ENCODE measurements at regions not wholly inside any gene's neighbourhood (a gene's known extent, or its start where the extent isn't known, plus 50 kb on each side); places are given as distances from the start of the nearest gene placed in this dataset.

DNA sequence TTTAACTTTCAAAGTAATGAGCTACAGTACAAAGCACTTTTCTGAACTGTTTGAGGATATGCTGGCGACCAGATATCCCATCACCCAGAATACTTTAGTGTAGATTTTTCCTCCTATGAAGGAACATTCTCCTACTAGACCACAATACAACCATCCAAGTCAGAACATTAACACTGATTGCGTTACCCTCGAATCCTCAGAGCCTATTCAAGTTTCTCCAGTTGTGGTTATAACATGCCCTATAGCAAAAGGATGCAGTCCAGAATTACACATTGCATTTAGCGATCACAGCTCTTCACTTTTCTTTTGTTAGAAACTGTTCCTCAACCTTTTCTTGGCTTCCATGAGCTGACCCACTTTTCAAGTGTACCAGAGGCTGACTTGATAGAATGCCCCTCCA lies 87.4 kb upstream of the SOX4 start:
- H3K4me3 Mint-ChIP-seq, result no peak overlapping the region
- no peak overlapping the region for H3K27ac Mint-ChIP-seq
- no peak for DNase-seq
- no peaks in the 10 kb centered on the region for H3K4me1 Mint-ChIP-seq
- no peaks in the 10 kb centered on the region for H3K36me3 Mint-ChIP-seq (ENCODE audit: low read depth)
- no peaks in the 10 kb centered on the region for H3K27me3 Mint-ChIP-seq
- ATAC-seq, result no peak
- H3K9me3 Mint-ChIP-seq, result no peaks in the 10 kb centered on the region

DNA sequence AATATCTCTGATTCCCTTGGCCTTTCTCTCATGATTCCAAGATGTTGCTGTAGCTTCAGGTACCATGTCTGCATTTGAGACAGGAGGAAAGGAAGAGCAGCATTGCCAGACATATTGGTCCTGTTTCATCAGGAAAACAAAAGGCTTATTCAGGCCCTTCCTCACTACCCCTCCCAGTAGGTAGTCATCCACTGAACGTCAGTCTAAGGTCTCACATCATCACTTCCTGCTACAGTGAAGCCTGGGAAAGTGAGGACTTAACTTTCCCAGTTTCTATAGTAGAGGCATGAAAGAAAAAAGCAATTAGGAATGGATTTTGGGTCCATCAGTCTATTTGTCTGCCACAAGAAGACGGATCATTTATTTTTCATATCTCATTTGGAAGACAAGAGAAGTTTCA lies 85.7 kb upstream of the SOX4 start:
- H3K9me3 Mint-ChIP-seq, result no peaks in the 10 kb centered on the region
- ATAC-seq, result no peak

DNA sequence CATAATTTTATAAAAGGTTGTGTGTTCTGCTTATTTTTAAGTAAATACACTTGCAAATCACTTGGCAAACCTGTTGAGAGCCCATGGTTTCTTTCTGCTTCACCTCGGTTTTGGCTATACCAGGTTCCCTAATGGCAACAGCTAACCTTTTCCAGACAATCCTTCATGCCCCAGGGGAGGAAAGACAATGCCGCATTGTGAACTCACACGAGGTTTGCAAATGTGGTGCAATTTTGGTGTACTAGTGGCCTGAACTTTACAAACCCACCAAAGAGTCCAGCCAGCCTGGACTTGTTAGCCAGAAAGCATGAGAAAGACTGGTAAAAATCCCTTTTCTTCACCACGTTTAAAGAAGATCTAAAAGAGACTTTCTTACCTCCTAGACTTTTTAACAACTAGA lies 84.8 kb upstream of the SOX4 start:
- Mint-ChIP-seq H3K4me1 (no peaks in the 10 kb centered on the region), H3K9me3 (no peaks in the 10 kb centered on the region), H3K4me3 (no peak overlapping the region), H3K27ac (no peak overlapping the region), H3K27me3 (peaks cover 8% of the 10 kb centered on the region), H3K36me3 (ENCODE audit: low read depth) (no peaks in the 10 kb centered on the region)
- ATAC-seq, result no peak
- no peak for DNase-seq

More for the DNA sequence above, 85.7 kb upstream of the SOX4 start:
- Mint-ChIP-seq H3K4me1 (no peaks in the 10 kb centered on the region), H3K4me3 (no peak overlapping the region), H3K36me3 (ENCODE audit: low read depth) (no peaks in the 10 kb centered on the region), H3K27me3 (peaks cover 5% of the 10 kb centered on the region), H3K27ac (no peak overlapping the region)
- no peak for DNase-seq

DNA sequence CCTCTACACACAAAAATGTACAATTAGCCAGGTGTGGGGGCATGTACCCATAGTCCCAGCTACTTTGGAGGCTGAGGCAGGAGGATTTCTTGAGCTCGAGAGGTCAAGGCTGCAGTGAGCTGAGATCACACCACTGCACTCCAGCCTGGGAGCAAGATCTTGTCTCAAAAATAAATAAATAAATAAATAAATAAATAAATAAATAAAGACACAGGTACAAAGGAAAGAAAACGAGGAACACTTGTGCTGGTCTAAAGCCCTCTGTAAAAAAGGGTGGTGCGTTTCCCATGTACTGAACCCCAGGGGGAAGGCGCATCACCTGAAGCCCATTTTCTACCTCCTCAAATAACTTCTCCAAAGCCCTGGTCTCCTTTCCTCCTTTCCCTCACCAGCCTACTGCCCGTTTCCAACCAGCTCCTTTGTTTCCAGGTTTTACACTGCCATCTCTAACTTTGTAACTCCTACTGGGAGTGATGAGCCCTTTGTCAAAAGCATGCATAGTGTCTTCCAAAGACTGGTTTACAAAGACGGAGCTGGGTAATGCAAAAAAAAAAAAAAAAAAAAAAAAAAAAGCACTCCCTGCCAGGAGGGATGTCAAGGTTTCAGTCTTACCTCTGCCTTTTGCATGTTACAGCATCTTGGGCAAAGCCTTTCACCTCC lies 81.5 kb upstream of the SOX4 start:
- Mint-ChIP-seq H3K27me3 (peaks cover 8% of the 10 kb centered on the region), H3K27ac (no peak overlapping the region), H3K9me3 (no peaks in the 10 kb centered on the region), H3K36me3 (ENCODE audit: low read depth) (no peaks in the 10 kb centered on the region), H3K4me3 (no peak overlapping the region), H3K4me1 (no peaks in the 10 kb centered on the region)
- ATAC-seq, result no peak
- no peak for DNase-seq

DNA sequence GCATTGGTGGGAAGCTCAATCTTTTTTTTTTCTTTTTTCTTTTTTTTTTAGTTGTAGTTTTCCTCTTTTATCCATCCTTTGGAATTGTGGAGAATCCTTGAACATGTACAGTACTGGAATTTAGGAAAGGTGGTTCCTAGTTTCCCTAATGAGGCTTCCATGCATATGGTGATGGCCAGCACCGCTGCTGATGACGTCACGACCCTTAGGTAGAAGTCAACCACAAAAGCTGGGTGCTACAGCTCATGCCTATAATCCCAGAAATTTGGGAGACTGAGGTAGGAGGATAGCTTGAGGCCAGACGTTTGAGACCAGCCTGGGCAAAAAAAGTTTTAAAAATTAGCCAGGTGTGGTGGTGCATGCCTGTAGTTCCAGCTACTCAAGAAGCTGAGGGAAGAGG lies 79.3 kb upstream of the SOX4 start:
- Mint-ChIP-seq H3K27me3 (peaks cover 10% of the 10 kb centered on the region), H3K4me1 (no peaks in the 10 kb centered on the region), H3K27ac (no peak overlapping the region), H3K36me3 (ENCODE audit: low read depth) (no peaks in the 10 kb centered on the region), H3K9me3 (no peaks in the 10 kb centered on the region), H3K4me3 (no peak overlapping the region)
- DNase-seq (no peak), ATAC-seq (no peak)

DNA sequence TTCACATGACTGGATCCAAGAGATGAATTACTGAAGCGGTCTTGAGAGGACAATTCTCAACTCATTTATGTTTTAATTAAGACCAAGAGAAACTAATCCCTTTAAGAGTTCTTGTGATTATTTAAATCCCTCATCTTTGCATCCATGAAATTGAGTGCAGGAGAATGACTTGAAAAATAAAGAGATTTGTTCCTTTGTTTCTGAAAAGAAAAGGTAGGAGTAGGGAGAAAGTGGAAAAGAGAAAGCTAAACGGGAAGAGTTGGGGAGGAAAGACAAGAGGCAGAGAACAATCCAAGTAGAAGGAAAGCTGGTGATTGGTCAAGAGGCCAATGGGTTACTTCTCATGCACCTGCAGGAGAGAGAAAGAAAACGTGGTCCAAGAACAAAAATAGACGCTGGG lies 75.2 kb upstream of the SOX4 start:
- Mint-ChIP-seq H3K27me3 (peaks cover 2% of the 10 kb centered on the region), H3K4me3 (no peak overlapping the region), H3K36me3 (ENCODE audit: low read depth) (no peaks in the 10 kb centered on the region), H3K9me3 (no peaks in the 10 kb centered on the region), H3K27ac (no peak overlapping the region), H3K4me1 (no peaks in the 10 kb centered on the region)
- ATAC-seq, result no peak
- DNase-seq, result no peak

DNA sequence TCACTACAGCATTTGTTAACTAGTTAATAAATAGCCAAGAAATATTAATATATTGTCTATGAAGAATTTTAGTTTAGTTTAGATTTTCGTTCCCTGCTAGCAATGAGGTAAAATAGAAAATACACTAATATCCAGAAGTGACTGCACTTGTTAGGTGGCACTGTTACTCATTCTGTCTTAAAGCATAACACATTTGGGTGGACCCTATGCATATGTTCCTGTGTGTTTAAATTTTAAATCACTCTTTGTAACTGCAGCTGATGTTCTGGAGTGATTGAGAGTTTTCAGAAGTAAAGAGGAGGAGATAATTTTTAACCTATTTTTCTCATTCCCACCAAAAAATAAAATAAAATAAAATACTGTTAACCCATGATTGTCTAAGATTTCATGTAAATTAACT lies 73.9 kb upstream of the SOX4 start:
- Mint-ChIP-seq H3K4me3 (no peak overlapping the region), H3K27ac (no peak overlapping the region), H3K4me1 (no peaks in the 10 kb centered on the region), H3K9me3 (no peaks in the 10 kb centered on the region), H3K27me3 (peaks cover 2% of the 10 kb centered on the region), H3K36me3 (ENCODE audit: low read depth) (no peaks in the 10 kb centered on the region)
- no peak for ATAC-seq
- DNase-seq, result no peak

DNA sequence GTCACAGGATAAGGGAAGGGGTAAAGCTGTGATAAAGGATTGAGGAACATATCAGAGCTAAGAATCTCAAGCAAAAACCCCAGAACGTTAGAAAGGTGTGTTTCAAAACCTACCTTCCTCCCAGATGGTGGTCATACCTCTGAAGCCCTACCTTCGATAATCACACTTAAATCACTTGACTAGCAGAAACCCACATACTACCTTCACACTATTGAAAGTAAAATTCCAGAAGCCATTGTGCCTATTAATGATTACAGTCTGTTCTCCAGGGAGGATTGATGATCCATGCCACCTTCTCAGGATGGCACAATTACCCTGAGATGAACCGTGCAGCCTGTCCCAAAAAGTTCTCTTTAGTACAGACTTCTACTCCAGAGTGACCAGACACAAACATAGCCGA lies 72.3 kb upstream of the SOX4 start:
- H3K36me3 Mint-ChIP-seq (ENCODE audit: low read depth), result no peaks in the 10 kb centered on the region
- H3K4me3 Mint-ChIP-seq, result no peak overlapping the region
- H3K27me3 Mint-ChIP-seq, result peaks cover 2% of the 10 kb centered on the region
- H3K27ac Mint-ChIP-seq, result no peak overlapping the region
- DNase-seq, result no peak
- no peaks in the 10 kb centered on the region for H3K9me3 Mint-ChIP-seq
- no peaks in the 10 kb centered on the region for H3K4me1 Mint-ChIP-seq
- ATAC-seq, result no peak

DNA sequence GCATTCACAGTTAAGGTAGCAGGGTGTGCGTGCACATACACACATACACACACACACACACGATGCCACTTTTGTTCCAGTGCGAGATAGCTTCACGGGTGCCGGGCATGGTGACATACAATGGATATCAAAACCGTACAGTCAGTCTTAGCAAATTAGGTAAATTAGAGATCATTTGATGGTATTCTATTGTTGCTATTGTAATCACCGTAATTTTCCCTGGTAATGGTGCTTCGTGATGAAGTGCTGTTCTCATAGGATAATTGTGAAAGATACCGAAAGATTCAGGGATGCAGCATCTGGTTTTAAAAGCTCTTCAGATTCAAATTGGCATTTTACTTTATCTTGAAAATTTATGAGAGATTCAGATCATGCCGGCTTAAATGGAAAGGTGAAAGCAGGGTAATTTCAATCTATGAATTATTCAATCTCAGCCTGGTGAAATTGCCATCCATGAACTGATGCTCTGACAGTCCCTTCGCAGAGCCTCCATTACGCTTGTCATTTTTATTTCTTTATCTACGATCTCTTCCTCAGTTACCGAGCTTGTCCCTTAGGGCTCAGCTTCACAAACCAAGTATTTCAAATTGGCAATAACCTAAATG lies 71.3 kb upstream of the SOX4 start:
- H3K36me3 Mint-ChIP-seq (ENCODE audit: low read depth), result no peaks in the 10 kb centered on the region

DNA sequence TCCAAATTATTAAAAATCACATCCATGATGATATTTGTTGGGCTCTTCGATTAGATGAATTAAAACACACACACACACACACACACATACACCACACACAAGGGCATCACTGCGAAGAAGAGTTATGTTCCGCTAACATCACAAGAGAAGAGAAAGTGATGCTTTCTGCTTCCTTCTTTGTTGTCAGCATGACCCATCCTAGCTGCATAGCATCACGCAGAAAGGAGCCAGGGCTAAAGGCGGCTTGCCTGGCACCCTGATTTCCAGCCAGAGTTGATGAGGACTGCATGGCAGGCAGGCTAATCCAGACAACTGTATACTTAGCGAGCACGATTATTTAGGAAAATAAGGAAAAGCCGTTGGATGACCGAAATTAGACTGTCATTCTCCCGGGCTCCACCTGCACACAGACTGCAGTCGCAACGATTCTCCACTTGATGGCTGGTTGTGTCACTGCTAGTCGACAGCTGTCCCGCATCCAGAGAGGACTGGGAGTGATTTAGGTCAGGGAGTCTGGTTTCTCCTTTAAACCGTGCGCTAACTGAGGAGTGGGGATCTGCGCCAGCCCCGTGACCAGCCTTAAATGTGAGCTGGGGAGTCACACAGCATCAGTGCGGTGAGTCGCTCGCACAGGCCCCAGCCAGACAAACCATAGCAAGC lies 70.6 kb upstream of the SOX4 start:
- DNase-seq (no peak), ATAC-seq (no peak)
- Mint-ChIP-seq H3K9me3 (no peaks in the 10 kb centered on the region), H3K27me3 (peaks cover 2% of the 10 kb centered on the region), H3K36me3 (ENCODE audit: low read depth) (no peaks in the 10 kb centered on the region), H3K4me1 (no peaks in the 10 kb centered on the region), H3K27ac (no peak overlapping the region), H3K4me3 (no peak overlapping the region)

More for the DNA sequence above, 71.3 kb upstream of the SOX4 start:
- no peaks in the 10 kb centered on the region for H3K4me1 Mint-ChIP-seq
- no peaks in the 10 kb centered on the region for H3K9me3 Mint-ChIP-seq
- no peak overlapping the region for H3K27ac Mint-ChIP-seq
- no peak for DNase-seq
- H3K4me3 Mint-ChIP-seq, result no peak overlapping the region
- no peak for ATAC-seq
- peaks cover 2% of the 10 kb centered on the region for H3K27me3 Mint-ChIP-seq

DNA sequence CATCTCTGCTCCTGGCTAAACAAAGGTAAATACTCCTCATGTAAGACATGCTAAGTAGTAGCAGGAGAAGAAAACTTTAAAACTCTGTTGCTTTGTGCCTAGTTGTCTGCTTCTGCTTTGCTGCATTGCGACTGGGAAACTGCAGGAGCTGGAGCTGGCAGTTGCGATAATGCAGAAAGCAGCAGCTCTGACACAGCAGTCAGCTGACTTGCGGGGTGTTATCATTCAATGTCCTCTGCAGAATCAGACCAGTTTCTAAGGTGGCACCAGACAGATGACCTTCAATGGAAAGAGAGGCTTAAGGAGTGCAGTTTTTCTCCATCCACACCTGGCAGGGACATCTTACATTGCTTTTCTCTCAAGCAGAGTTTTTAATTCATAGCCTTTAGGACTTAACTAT lies 69.9 kb upstream of the SOX4 start:
- Mint-ChIP-seq H3K36me3 (ENCODE audit: low read depth) (no peaks in the 10 kb centered on the region), H3K4me3 (no peak overlapping the region), H3K27ac (no peak overlapping the region), H3K27me3 (no peaks in the 10 kb centered on the region), H3K9me3 (no peaks in the 10 kb centered on the region), H3K4me1 (no peaks in the 10 kb centered on the region)
- DNase-seq, result no peak
- ATAC-seq, result no peak

DNA sequence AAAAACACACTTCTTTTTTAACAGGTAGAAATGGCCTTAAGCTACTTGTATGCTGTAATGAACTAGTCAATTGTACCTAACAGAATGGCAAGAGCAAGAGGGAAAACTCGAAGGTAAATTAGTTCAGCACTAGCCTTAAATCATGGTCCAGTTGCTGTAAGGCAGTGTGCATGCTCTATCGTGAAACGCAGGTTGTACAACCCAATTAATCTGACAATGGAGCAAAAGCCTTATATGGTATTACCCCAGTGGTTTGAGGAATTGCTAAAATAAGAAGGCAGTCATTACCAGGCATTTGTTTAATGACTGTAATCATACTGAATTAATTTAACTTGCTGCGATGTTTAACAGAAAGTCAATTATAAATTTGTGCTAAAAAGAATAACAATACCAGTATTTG lies 69.3 kb upstream of the SOX4 start:
- Mint-ChIP-seq H3K4me1 (no peaks in the 10 kb centered on the region), H3K27me3 (no peaks in the 10 kb centered on the region), H3K4me3 (no peak overlapping the region), H3K36me3 (ENCODE audit: low read depth) (no peaks in the 10 kb centered on the region), H3K9me3 (no peaks in the 10 kb centered on the region), H3K27ac (no peak overlapping the region)
- ATAC-seq (no peak), DNase-seq (no peak)

DNA sequence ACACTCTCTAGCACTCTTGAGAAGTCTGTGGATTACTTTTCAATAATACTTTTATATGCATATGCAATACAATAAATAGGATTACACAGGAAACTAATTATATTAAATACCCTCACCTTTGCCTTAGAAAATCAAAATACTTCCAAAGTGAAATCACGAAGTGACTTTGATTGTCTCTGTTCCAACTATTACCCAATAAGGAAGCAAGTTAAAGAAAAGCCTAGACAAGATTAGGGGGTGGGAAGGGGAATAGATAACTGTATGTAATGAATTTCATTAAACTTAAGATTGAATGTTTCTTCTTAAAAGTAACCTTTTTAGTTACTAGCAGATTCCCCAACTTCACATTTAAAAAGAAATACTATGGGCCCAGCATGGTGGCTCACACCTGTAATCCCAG lies 66.6 kb upstream of the SOX4 start:
- H3K27ac Mint-ChIP-seq, result no peak overlapping the region
- H3K4me1 Mint-ChIP-seq, result no peaks in the 10 kb centered on the region

DNA sequence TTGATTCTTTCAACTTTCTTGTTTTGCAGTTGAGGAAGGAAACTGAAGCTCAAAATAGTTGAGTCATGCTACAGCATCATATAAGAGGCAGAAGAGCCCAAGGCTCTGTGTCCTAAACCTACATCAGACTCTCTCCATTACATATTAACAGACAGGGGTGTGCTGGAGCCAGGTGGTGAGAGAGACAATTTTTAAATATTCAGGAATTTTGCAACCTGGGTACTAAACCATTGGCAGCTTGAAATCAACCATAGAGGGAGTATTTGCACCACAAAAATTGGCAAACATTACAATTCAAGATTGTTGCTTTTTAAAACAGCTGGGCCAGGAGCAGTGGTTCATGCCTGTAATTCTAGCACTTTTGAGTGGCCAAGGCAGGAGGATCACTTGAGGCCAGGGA lies 65.8 kb upstream of the SOX4 start:
- no peak overlapping the region for H3K4me3 Mint-ChIP-seq
- H3K27ac Mint-ChIP-seq, result no peak overlapping the region
- no peak for ATAC-seq
- DNase-seq, result no peak
- H3K27me3 Mint-ChIP-seq, result peaks cover 2% of the 10 kb centered on the region
- no peaks in the 10 kb centered on the region for H3K36me3 Mint-ChIP-seq (ENCODE audit: low read depth)
- H3K9me3 Mint-ChIP-seq, result no peaks in the 10 kb centered on the region
- H3K4me1 Mint-ChIP-seq, result no peaks in the 10 kb centered on the region

More for the DNA sequence above, 66.6 kb upstream of the SOX4 start:
- H3K27me3 Mint-ChIP-seq, result peaks cover 2% of the 10 kb centered on the region
- no peak overlapping the region for H3K4me3 Mint-ChIP-seq
- H3K36me3 Mint-ChIP-seq (ENCODE audit: low read depth), result no peaks in the 10 kb centered on the region
- DNase-seq, result no peak
- no peak for ATAC-seq
- H3K9me3 Mint-ChIP-seq, result no peaks in the 10 kb centered on the region

DNA sequence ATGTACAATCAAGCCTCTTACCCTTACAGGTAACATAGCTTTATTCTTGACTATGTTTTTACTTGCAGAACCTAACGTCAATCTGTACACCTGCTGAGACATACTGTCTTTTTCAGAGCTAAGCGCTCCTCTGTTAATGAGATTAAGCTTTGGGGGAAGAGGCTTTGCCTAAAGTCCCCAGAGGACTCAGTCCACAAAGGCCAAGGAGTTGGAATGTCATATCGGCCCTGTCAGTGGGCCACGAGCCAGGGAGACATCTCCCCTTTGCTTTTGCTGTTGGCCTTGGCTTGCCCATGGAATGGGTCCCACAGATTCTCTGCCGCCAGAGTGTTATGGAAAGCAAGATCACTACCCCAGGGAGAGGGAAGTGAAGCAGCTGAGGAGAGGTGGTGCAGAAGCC lies 64.1 kb upstream of the SOX4 start:
- no peaks in the 10 kb centered on the region for H3K4me1 Mint-ChIP-seq
- no peaks in the 10 kb centered on the region for H3K9me3 Mint-ChIP-seq
- no peak for ATAC-seq
- no peaks in the 10 kb centered on the region for H3K36me3 Mint-ChIP-seq (ENCODE audit: low read depth)
- no peak overlapping the region for H3K4me3 Mint-ChIP-seq
- H3K27ac Mint-ChIP-seq, result no peak overlapping the region
- H3K27me3 Mint-ChIP-seq, result peaks cover 2% of the 10 kb centered on the region
- DNase-seq, result no peak
